GM12874 (cell line): ENCODE measurements at regions not wholly inside any gene's neighbourhood (a gene's known extent, or its start where the extent isn't known, plus 50 kb on each side); places are given as distances from the start of the nearest gene placed in this dataset.

ENCODE experiments used
- CTCF ChIP-seq: IDR thresholded peaks from 2 replicates; pipeline ENCODE4 v1.5.1; 2011; ENCODE audit warnings: low read depth, mild to moderate bottlenecking, control low read depth, low read length, moderate library complexity; ENCODE audit not compliant: insufficient read depth

DNA sequence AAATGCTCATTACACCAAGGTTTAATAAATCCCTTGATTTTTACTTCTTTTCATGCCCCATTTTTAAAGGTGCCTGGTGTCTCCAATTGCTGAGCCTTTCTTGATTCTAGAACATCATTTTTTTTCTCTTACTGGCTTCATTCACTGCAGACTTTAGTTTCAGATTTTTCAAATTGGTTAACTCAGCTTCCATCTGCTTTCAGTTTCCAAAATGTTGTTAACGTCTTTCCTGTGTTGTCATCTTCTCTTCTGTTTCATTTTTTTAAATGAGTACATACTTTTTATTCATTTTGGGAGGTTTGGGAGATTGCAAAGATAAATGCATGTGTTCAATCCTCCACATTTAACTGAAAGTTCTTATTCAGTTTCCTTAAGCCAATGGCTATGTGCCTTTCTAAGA lies 126.4 kb upstream of the CCNG1 start:
- no peak for TF ChIP-seq CTCF

DNA sequence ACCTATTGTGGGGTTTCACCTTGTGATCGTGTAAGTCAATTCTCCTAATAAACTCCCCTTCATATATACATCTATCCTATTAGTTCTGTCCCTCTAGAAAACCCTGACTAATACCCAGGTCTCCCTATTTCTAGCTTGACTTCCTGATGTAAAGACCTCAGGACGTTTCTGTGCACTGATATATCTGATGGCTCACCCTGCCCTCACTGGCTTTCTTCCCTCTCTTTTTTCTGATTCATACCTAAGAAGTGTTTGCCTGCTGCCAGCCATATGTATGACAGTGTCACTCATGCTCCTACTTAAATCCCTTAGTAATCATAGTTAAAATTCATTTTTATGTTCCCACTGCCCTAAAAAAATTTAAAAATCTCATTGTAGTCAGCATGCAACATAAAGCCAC lies 124.8 kb upstream of the CCNG1 start:
- no peak for TF ChIP-seq CTCF

GRCh38 chr5:163318707-163319106 lies 118.7 kb upstream of the CCNG1 start:
- TF ChIP-seq CTCF = no peak

- no peak for TF ChIP-seq CTCF
Measured at GRCh38 chr5:163321511-163321910, 115.9 kb upstream of the CCNG1 start.

GRCh38 chr5:163330723-163331668 lies 106.4 kb upstream of the CCNG1 start:
- no peak for TF ChIP-seq CTCF

GRCh38 chr5:163339148-163339547 lies 98.2 kb upstream of the CCNG1 start:
- no peak for TF ChIP-seq CTCF

DNA sequence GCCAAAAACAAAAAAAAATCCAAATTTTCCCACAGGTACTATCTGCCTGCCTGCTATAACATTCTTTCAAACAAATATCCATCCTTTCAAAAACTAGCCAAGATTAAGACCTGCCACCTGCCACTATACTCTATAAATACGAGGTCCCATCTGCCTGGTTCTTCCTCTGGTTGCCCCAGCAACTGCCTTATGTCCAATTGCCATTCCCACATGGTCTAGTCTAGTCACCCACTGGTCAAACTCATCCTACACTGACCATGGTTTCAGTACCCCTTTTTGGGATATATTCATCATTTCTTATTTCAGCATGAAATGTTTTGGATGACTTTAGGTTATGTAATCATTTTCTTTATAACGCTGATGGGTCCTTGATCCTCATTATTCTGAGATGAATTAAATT lies 95.1 kb upstream of the CCNG1 start:
- no peak for TF ChIP-seq CTCF
